Neural cell (in vitro differentiated cells): ENCODE measurements at regions not wholly inside any gene's neighbourhood (a gene's known extent, or its start where the extent isn't known, plus 50 kb on each side); places are given as distances from the start of the nearest gene placed in this dataset.

Source experiments
- H2AFZ ChIP-seq: fragments of 200-600, 300-800 bp; sonication (generic), shearing (Covaris generic); 2 replicates; pipeline ENCODE4 v1.6.0; 2014; ENCODE audit warnings: low read depth, mild to moderate bottlenecking, antibody characterized with exemption, low read length, moderate library complexity
- H3F3A ChIP-seq: fragments of 200-600 bp; shearing (Covaris generic); 2 replicates; pipeline ENCODE4 v1.6.1; 2016; ENCODE audit warnings: mild to moderate bottlenecking, moderate library complexity, mixed read lengths, antibody characterized with exemption, low read length; ENCODE audit not compliant: insufficient read depth, poor library complexity, severe bottlenecking
- H3K27ac ChIP-seq: fragments of 200-600, 300-800 bp; sonication (generic), shearing (Covaris generic); 2 replicates; pipeline ENCODE4 v1.5.1; 2014; ENCODE audit warnings: mild to moderate bottlenecking, low read length, moderate library complexity
- H3K27me3 ChIP-seq: fragments of 300-800, 200-600 bp; sonication (generic), shearing (Covaris generic); 2 replicates; pipeline ENCODE4 v1.6.0; 2014; ENCODE audit warnings: mild to moderate bottlenecking, low read depth, low read length, moderate library complexity; ENCODE audit not compliant: insufficient read depth
- H3K36me3 ChIP-seq: fragments of 300-800, 200-600 bp; sonication (generic), shearing (Covaris generic); 2 replicates; pipeline ENCODE4 v1.5.1; 2014; ENCODE audit warnings: mild to moderate bottlenecking, antibody characterized with exemption, low read length, moderate library complexity; ENCODE audit not compliant: insufficient read depth
- H3K4me2 ChIP-seq: fragments of 300-800, 200-600 bp; sonication (generic), shearing (Covaris generic); 2 replicates; pipeline ENCODE4 v1.6.0; 2014; ENCODE audit warnings: mild to moderate bottlenecking, low read length
- H3K4me3 ChIP-seq: fragments of 300-800, 200-600 bp; sonication (generic), shearing (Covaris generic); 2 replicates; pipeline ENCODE4 v1.5.1; 2014; ENCODE audit warnings: mild to moderate bottlenecking, low read length, moderate library complexity
- H3K79me2 ChIP-seq: fragments of 200-600 bp; shearing (Covaris generic); replicated peaks from 2 replicates; pipeline ENCODE4 v1.6.0; 2014; ENCODE audit warnings: mild to moderate bottlenecking, low read length, moderate library complexity; ENCODE audit not compliant: insufficient read depth
- H3K9ac ChIP-seq: fragments of 300-800, 200-600 bp; sonication (generic), shearing (Covaris generic); 2 replicates; pipeline ENCODE4 v1.6.1; 2016; ENCODE audit warnings: mild to moderate bottlenecking, low read length, mixed read lengths
- H3K9me2 ChIP-seq: fragments of 200-600 bp; shearing (Covaris generic); 2 replicates; pipeline ENCODE4 v1.6.1; 2016; ENCODE audit warnings: mild to moderate bottlenecking, low read length, mixed read lengths; ENCODE audit not compliant: insufficient read depth
- H3K9me3 ChIP-seq: fragments of 200-600, 300-800 bp; sonication (generic), shearing (Covaris generic); 2 replicates; pipeline ENCODE4 v1.6.1; 2016; ENCODE audit warnings: mild to moderate bottlenecking, mixed run types, low read length, moderate library complexity, mixed read lengths
- H4K20me1 ChIP-seq: fragments of 200-600 bp; shearing (Covaris generic); 2 replicates; pipeline ENCODE4 v1.6.1; 2016; ENCODE audit warnings: mild to moderate bottlenecking, mixed run types; ENCODE audit not compliant: insufficient read depth
- EP300 ChIP-seq: fragments of 450-650 bp; conservative IDR thresholded peaks from 2 replicates; pipeline ENCODE4 v1.6.1; 2014; ENCODE audit warnings: antibody characterized with exemption, mild to moderate bottlenecking, moderate library complexity; ENCODE audit not compliant: poor library complexity, severe bottlenecking
- EZH2 ChIP-seq: fragments of 200-600, 300-800 bp; shearing (Covaris generic), sonication (generic); IDR thresholded peaks from 2 replicates; pipeline ENCODE4 v1.6.1; 2014; ENCODE audit warnings: antibody characterized with exemption, low read length, borderline replicate concordance, mild to moderate bottlenecking; ENCODE audit not compliant: insufficient read depth, poor library complexity, severe bottlenecking
- MXI1 ChIP-seq: fragments of 450-650 bp; conservative IDR thresholded peaks from 2 replicates; pipeline ENCODE4 v1.6.1; 2014; ENCODE audit warnings: antibody characterized with exemption, mild to moderate bottlenecking; ENCODE audit not compliant: poor library complexity, severe bottlenecking
- POLR2AphosphoS5 ChIP-seq: IDR thresholded peaks from 2 replicates; pipeline ENCODE4 v1.6.1; 2012
- RAD21 ChIP-seq: fragments of 450-650 bp; conservative IDR thresholded peaks from 2 replicates; pipeline ENCODE4 v1.6.1; 2014; ENCODE audit warnings: antibody characterized with exemption, mild to moderate bottlenecking, moderate library complexity
- SMC3 ChIP-seq: fragments of 450-650 bp; conservative IDR thresholded peaks from 2 replicates; pipeline ENCODE4 v1.6.1; 2014; ENCODE audit warnings: antibody characterized with exemption, mild to moderate bottlenecking, moderate library complexity; ENCODE audit not compliant: poor library complexity
- TAF1 ChIP-seq: IDR thresholded peaks from 2 replicates; pipeline ENCODE4 v1.6.1; 2012; ENCODE audit warnings: low read depth
- TF ChIP-seq, protein P1 (sequence below): fragments of 450-650 bp; IDR thresholded peaks from 2 replicates; pipeline ENCODE4 v1.5.1; 2014; ENCODE audit warnings: antibody characterized with exemption, mild to moderate bottlenecking, moderate library complexity; ENCODE audit not compliant: poor library complexity, severe bottlenecking
- TF ChIP-seq, protein P2 (sequence below): IDR thresholded peaks from 2 replicates; pipeline ENCODE4 v1.6.1; 2012; ENCODE audit warnings: borderline replicate concordance

DNA sequence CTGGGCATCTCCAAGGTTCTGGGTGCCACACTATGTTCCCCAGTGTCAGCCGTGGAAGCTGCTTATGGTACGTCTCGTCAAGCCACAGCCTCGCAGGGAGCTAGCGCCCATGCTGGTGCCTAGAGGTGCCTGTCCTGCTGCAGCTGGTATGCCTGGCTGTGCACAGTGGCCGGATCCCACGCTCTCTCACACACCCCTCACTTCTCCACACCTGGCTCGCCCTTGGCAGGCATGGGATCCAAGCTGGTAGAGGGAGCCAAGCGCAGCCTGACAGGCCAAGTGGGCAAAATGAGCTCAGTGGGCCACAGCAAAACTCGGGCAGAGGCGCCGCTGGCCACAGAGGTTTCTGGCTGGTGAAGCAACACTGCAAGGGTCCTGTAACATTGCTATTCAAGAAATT is 156.1 kb upstream of the RBMS1 start:
- no peak overlapping the region for H3K4me3 ChIP-seq
- H3K79me2 ChIP-seq: no peaks in the 10 kb centered on the region
- no peaks in the 10 kb centered on the region for H3K9me3 ChIP-seq
- H2AFZ ChIP-seq: no peak overlapping the region
- no peaks in the 10 kb centered on the region for H3K27me3 ChIP-seq
- no peak overlapping the region for H3K4me2 ChIP-seq
- no peaks in the 10 kb centered on the region for H3K36me3 ChIP-seq
- TF ChIP-seq EP300: no peak
- no peak for TF ChIP-seq TAF1
- H3K9ac ChIP-seq: no peak overlapping the region
- H3K27ac ChIP-seq: no peak overlapping the region
- no peaks in the 10 kb centered on the region for H3F3A ChIP-seq
- no peaks in the 10 kb centered on the region for H3K9me2 ChIP-seq
- no peaks in the 10 kb centered on the region for H4K20me1 ChIP-seq

DNA sequence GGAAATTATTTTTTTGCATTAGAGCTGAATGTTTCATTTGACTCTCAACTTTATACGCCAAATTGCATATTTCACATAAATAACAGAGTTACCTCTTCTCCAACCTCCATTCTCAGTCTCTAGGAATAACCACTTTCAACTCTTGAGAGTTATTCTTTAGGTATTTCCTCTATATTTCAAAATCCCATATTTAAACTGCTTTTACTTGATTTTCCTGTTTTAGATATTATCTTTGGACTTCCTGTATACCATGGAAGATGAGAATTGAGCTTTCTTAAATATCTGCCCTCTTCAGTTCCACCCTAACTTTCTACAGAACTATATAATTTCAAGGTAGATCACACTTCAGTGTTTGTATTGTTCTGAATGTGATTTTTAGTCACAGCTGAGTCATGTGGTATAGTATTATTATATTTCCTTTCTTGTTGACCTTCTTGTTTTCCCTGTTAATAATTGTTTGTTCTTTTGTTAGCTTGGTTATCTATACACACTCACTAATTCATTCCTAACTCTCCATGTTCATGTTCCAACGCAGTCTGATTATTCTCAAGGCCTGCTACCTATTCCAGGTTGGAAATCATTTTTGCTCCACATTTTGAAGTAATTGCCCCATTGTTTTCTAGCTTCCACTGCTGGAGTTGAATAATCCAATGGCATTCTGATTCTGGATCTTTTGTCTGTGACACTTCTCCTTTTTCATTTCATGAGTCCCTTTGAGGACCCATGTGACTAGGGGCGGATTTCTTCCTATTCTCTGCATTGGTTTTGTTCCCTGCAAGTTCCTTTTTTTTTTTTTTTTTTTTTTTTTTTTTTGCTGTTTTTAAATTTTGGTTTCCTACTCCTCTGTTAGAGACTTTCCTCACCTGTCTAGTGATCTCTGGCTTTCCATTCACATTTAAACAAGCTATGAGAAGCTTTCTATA is 156.8 kb upstream of the RBMS1 start:
- no peaks in the 10 kb centered on the region for H3F3A ChIP-seq
- no peaks in the 10 kb centered on the region for H3K9me2 ChIP-seq
- no peak overlapping the region for H3K4me3 ChIP-seq
- H4K20me1 ChIP-seq: no peaks in the 10 kb centered on the region
- no peak overlapping the region for H2AFZ ChIP-seq
- no peak overlapping the region for H3K9ac ChIP-seq
- no peaks in the 10 kb centered on the region for H3K27me3 ChIP-seq
- no peak overlapping the region for H3K4me2 ChIP-seq
- no peaks in the 10 kb centered on the region for H3K9me3 ChIP-seq
- no peaks in the 10 kb centered on the region for H3K36me3 ChIP-seq
- no peak for TF ChIP-seq RAD21
- TF ChIP-seq EP300: no peak
- no peak for TF ChIP-seq EZH2
- TF ChIP-seq MXI1: no peak
- no peak for TF ChIP-seq POLR2AphosphoS5
- TF ChIP-seq, protein P1, sequence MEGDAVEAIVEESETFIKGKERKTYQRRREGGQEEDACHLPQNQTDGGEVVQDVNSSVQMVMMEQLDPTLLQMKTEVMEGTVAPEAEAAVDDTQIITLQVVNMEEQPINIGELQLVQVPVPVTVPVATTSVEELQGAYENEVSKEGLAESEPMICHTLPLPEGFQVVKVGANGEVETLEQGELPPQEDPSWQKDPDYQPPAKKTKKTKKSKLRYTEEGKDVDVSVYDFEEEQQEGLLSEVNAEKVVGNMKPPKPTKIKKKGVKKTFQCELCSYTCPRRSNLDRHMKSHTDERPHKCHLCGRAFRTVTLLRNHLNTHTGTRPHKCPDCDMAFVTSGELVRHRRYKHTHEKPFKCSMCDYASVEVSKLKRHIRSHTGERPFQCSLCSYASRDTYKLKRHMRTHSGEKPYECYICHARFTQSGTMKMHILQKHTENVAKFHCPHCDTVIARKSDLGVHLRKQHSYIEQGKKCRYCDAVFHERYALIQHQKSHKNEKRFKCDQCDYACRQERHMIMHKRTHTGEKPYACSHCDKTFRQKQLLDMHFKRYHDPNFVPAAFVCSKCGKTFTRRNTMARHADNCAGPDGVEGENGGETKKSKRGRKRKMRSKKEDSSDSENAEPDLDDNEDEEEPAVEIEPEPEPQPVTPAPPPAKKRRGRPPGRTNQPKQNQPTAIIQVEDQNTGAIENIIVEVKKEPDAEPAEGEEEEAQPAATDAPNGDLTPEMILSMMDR: no peak
- TF ChIP-seq SMC3: no peak
- TF ChIP-seq, protein P2, sequence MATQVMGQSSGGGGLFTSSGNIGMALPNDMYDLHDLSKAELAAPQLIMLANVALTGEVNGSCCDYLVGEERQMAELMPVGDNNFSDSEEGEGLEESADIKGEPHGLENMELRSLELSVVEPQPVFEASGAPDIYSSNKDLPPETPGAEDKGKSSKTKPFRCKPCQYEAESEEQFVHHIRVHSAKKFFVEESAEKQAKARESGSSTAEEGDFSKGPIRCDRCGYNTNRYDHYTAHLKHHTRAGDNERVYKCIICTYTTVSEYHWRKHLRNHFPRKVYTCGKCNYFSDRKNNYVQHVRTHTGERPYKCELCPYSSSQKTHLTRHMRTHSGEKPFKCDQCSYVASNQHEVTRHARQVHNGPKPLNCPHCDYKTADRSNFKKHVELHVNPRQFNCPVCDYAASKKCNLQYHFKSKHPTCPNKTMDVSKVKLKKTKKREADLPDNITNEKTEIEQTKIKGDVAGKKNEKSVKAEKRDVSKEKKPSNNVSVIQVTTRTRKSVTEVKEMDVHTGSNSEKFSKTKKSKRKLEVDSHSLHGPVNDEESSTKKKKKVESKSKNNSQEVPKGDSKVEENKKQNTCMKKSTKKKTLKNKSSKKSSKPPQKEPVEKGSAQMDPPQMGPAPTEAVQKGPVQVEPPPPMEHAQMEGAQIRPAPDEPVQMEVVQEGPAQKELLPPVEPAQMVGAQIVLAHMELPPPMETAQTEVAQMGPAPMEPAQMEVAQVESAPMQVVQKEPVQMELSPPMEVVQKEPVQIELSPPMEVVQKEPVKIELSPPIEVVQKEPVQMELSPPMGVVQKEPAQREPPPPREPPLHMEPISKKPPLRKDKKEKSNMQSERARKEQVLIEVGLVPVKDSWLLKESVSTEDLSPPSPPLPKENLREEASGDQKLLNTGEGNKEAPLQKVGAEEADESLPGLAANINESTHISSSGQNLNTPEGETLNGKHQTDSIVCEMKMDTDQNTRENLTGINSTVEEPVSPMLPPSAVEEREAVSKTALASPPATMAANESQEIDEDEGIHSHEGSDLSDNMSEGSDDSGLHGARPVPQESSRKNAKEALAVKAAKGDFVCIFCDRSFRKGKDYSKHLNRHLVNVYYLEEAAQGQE: no peak
- no peak for TF ChIP-seq TAF1
- no peak overlapping the region for H3K27ac ChIP-seq
- no peaks in the 10 kb centered on the region for H3K79me2 ChIP-seq
